Common myeloid progenitor, CD34-positive (primary cell): ENCODE measurements at regions not wholly inside any gene's neighbourhood (a gene's known extent, or its start where the extent isn't known, plus 50 kb on each side); places are given as distances from the start of the nearest gene placed in this dataset.

Source experiments
- CTCF ChIA-PET: fragments of 350-600 bp; sonication (Branson Sonifier 250); formaldehyde crosslinking; loops from one replicate; lab custom pipeline; 2021; ENCODE audit warnings: antibody characterized with exemption; lab: Charles Lee
- POLR2A ChIA-PET: fragments of 350-600 bp; sonication (Branson Sonifier 250); formaldehyde crosslinking; loops from one replicate; lab custom pipeline; 2021; ENCODE audit warnings: antibody characterized with exemption; lab: Charles Lee
- DNase-seq, 3 donors: peaks; one replicate each; pipeline versions ENCODE4 v3.0.0 to v3.0.0-alpha.2; 2013
- H3K27ac ChIP-seq, 2 experiments: 1 replicate in 1 of 2; 2 replicates in 1 of 2; pipeline ENCODE4 v1.7.0; 2013; ENCODE audit warnings: inconsistent platforms in 2 of 2, low read length in 2 of 2, mild to moderate bottlenecking in 2 of 2, low read depth in 1 of 2, moderate library complexity in 1 of 2; ENCODE audit not compliant: severe bottlenecking in 2 of 2, insufficient read depth in 1 of 2, poor library complexity in 1 of 2
- H3K27me3 ChIP-seq, 5 experiments: replicated peaks in 2 of 5; 1 replicate in 3 of 5; 2 replicates in 2 of 5; pipeline versions ENCODE4 v1.6.1 to v1.7.0; 2013; ENCODE audit warnings: low read length in 4 of 5, mild to moderate bottlenecking in 2 of 5, moderate library complexity in 2 of 5, inconsistent platforms in 1 of 5; ENCODE audit not compliant: insufficient read depth in 5 of 5, control insufficient read depth in 4 of 5
- H3K36me3 ChIP-seq, 4 experiments: 1 replicate in 2 of 4; 2 replicates in 2 of 4; pipeline versions ENCODE4 v1.6.1 to v1.7.0; 2013; ENCODE audit warnings: low read length in 3 of 4, control low read depth in 1 of 4, mild to moderate bottlenecking in 1 of 4; ENCODE audit not compliant: control insufficient read depth in 4 of 4, insufficient read depth in 4 of 4
- H3K4me1 ChIP-seq, 4 experiments: 1 replicate in 3 of 4; 2 replicates in 1 of 4; pipeline versions ENCODE4 v1.6.1 to v1.7.1; 2013; ENCODE audit warnings: low read length in 3 of 4, mild to moderate bottlenecking in 3 of 4, control low read depth in 1 of 4, inconsistent platforms in 1 of 4, moderate library complexity in 1 of 4; ENCODE audit not compliant: control insufficient read depth in 4 of 4, insufficient read depth in 4 of 4; ENCODE audit errors: control extremely low read depth in 1 of 4
- H3K4me3 ChIP-seq, 7 experiments: 1 replicate in 4 of 7; 2 replicates in 3 of 7; pipeline versions ENCODE4 v1.5.1 to v1.7.0; 2013; ENCODE audit warnings: mild to moderate bottlenecking in 7 of 7, low read length in 6 of 7, moderate library complexity in 6 of 7, inconsistent platforms in 2 of 7, low read depth in 2 of 7, control low read depth in 1 of 7; ENCODE audit not compliant: insufficient read depth in 4 of 7, control insufficient read depth in 1 of 7; ENCODE audit errors: extremely low read depth in 1 of 7
- H3K9me3 ChIP-seq, 5 experiments: 1 replicate in 4 of 5; 2 replicates in 1 of 5; pipeline versions ENCODE4 v1.6.1 to v1.7.1; 2013; ENCODE audit warnings: low read length in 4 of 5, mild to moderate bottlenecking in 2 of 5, inconsistent platforms in 1 of 5, low read depth in 1 of 5, moderate library complexity in 1 of 5; ENCODE audit not compliant: control insufficient read depth in 4 of 5, insufficient read depth in 2 of 5; ENCODE audit errors: control extremely low read depth in 1 of 5
- WGBS: methylation state at CpG from one replicate; pipeline ENCODE4 v1.1.5; 2013; ENCODE audit not compliant: insufficient coverage; 5-methylcytosine and 5-hydroxymethylcytosine counted together

DNA sequence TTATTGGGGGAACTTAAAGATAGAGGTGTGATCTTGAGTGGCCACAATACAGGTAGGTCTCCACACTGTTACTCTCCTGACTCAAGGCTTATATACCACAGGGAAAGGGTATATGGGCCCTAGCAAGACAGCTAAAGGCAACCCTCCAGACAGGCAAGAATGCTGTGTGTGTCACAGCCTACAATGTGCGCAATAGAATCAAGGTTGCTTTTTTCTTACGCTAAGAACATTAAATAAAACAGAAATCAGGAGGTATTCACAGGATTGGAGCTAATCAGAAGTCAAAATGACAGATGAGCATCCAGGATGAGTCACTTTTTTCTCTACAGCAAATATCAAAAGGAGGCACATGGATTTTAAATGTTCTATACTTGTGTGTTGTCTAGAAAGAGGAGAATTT lies 1797.9 kb upstream of the SEL1L start:
- WGBS: 100% methylated on average over 2 of the region's 2 CpGs
- POLR2A ChIA-PET: no interaction called here
- Histone ChIP-seq H3K27me3 (no peaks in the 10 kb centered on the region), H3K27ac (no peak overlapping the region), H3K9me3 (no peaks in the 10 kb centered on the region), H3K4me1 (peaks cover 0 to 13% (median 4%) of the 10 kb centered on the region in 4 experiments), H3K36me3 (no peaks in the 10 kb centered on the region), H3K4me3 (no peak overlapping the region)
- DNase-seq: no peak
- CTCF ChIA-PET: no interaction called here

DNA sequence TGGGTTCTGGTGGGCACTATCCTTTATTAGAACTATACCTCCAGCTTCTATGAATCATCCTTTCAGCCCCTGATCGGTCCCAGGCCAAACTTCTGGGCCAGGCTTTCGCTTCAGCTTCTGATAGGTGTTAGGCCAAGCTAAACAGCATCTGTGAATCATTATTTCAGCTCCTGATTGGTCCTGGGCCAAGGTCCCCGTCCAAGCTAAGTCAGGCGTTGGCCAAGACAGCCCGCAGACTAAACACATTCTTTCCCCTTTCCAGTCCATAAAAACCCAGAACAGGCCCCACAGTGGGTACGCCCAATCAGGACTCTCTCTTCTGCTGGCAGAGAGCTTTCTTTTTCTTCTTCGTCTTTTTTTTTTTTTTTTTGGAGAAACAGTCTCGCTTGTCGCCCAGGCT lies 1808.9 kb upstream of the SEL1L start:
- H3K4me1 ChIP-seq: no peaks in the 10 kb centered on the region
- ChIA-PET POLR2A (no interaction called here), CTCF (no interaction called here)
- no peaks in the 10 kb centered on the region for H3K36me3 ChIP-seq
- no peak for DNase-seq
- H3K27ac ChIP-seq: no peak overlapping the region
- 97% methylated on average over 7 of the region's 9 CpGs for WGBS
- H3K4me3 ChIP-seq: no peak overlapping the region
- no peaks in the 10 kb centered on the region for H3K27me3 ChIP-seq
- H3K9me3 ChIP-seq: no peaks in the 10 kb centered on the region

DNA sequence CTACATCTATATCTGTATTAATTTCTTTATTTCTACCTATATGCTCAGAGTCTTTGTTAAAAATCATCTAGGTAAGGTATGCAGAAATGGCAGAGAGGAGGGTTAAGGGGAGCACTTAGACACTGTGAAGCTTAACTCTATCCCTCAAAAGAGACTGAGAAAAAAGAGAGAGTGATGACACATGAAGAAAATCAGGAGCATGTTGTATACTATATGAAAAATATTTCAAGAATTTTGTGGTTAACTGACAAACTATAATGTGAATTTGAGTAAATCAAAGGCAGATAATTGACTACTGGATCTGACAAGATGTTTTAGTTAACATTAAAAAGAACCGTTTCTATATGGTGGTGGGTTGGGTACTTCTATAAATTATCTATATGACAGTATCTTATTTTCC lies 1814.2 kb upstream of the SEL1L start:
- Histone ChIP-seq H3K4me3 (no peak overlapping the region), H3K9me3 (no peaks in the 10 kb centered on the region), H3K27ac (no peak overlapping the region), H3K27me3 (no peaks in the 10 kb centered on the region), H3K4me1 (no peaks in the 10 kb centered on the region), H3K36me3 (no peaks in the 10 kb centered on the region)
- ChIA-PET CTCF (no interaction called here), POLR2A (no interaction called here)
- no peak for DNase-seq
- WGBS: no CpG with 5 or more reads among the region's 1 CpG

DNA sequence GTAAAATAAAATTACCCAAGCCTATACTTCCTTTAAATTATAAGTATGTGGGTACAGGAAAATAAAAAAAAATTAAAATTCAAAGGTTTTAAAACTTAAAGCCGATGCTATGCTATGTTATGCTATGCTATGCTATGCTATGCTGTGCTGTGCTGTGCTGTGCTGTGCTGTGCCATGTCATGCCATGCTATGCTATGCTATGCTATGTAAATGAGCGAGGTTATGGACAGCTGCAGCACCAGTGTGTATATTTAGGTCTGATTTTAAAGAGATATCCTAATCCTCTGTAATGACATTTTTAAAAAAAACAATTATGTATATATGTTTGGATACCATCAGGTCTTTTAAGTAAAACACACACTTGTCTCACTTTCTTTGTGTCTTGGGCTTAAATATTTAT lies 1822.0 kb upstream of the SEL1L start:
- no CpG with 5 or more reads among the region's 2 CpGs for WGBS
- H3K27me3 ChIP-seq: no peaks in the 10 kb centered on the region
- no peaks in the 10 kb centered on the region for H3K9me3 ChIP-seq
- H3K4me1 ChIP-seq: no peaks in the 10 kb centered on the region
- DNase-seq: no peak
- POLR2A ChIA-PET: no interaction called here
- CTCF ChIA-PET: no interaction called here
- no peaks in the 10 kb centered on the region for H3K36me3 ChIP-seq
- no peak overlapping the region for H3K4me3 ChIP-seq
- no peak overlapping the region for H3K27ac ChIP-seq

DNA sequence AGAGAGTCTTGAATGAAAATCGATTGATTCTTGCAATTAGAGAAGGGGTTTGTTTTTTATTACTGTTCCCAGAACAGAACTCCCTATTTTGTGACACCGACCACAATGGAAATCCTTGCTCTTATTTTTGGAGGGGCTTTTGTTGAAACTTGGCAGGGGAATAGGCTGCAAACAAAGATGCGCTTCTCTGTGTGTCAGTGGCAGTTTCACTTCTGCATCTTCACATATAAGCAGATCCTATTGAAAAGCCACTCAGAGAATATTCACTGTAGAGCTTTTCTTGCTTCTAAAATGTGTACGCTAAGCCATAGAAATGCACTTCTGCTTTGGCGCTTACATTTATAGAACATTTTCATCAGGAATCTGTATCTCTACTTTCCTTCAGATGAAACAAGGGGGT lies 1822.4 kb upstream of the SEL1L start:
- ChIA-PET POLR2A (no interaction called here), CTCF (no interaction called here)
- DNase-seq: no peak
- H3K36me3 ChIP-seq: no peaks in the 10 kb centered on the region
- 88% methylated on average over 1 of the region's 5 CpGs for WGBS
- no peaks in the 10 kb centered on the region for H3K27me3 ChIP-seq
- H3K9me3 ChIP-seq: no peaks in the 10 kb centered on the region
- H3K27ac ChIP-seq: no peak overlapping the region
- no peaks in the 10 kb centered on the region for H3K4me1 ChIP-seq
- H3K4me3 ChIP-seq: no peak overlapping the region

DNA sequence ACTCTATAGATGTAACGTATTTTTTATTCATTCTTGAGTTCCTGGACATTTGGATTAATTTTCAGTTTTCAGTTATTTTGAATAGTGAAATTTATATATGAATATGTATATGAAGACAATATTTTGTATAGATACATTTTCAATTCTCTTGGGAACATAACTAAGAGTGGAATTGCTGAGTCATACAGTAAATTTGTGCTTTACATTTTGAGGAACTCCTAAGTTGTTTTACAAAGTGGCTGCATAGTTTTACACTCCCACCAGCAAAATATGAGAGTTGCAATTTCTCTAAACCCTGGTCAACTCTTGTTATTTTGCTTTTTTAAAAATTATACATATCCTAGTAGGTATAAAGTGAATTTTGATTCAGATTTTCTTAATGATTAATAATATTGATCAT lies 1838.6 kb upstream of the SEL1L start:
- DNase-seq: peak in 1 of 3 donors; percentile 0
- no CpG with 5 or more reads among the region's 1 CpG for WGBS
- Histone ChIP-seq H3K4me3 (no peak overlapping the region), H3K36me3 (no peaks in the 10 kb centered on the region), H3K9me3 (no peaks in the 10 kb centered on the region), H3K27me3 (no peaks in the 10 kb centered on the region), H3K4me1 (no peaks in the 10 kb centered on the region), H3K27ac (no peak overlapping the region)
- POLR2A ChIA-PET: no interaction called here
- CTCF ChIA-PET: no interaction called here

DNA sequence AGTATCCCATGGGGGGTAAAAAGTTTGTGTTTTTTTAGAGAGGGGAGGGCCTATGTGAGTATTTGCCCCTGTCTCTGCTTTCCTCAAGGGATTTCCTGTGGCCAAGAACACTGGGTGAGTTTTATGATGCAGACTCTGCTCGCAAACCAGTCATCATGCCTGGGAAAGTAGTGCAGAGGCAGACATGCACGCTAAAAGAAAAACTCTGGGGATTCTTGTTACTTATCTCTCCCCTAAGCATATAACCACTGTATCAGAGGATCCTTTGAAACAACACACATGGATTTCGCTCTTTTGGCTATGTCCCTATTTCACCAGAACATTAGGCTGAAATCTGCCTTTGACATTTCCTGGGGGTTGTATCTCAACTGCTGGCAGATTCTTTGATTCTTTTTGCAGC lies 1845.8 kb upstream of the SEL1L start:
- Histone ChIP-seq H3K27ac (no peak overlapping the region), H3K9me3 (no peaks in the 10 kb centered on the region), H3K4me3 (no peak overlapping the region), H3K36me3 (no peaks in the 10 kb centered on the region), H3K4me1 (no peaks in the 10 kb centered on the region), H3K27me3 (no peaks in the 10 kb centered on the region)
- DNase-seq: no peak
- ChIA-PET CTCF (no interaction called here), POLR2A (no interaction called here)
- 90% methylated on average over 3 of the region's 3 CpGs for WGBS
